Adrenal gland (tissue), 5 donors: ENCODE measurements at regions not wholly inside any gene's neighbourhood (a gene's known extent, or its start where the extent isn't known, plus 50 kb on each side); places are given as distances from the start of the nearest gene placed in this dataset.

Source experiments
- POLR2A ChIP-seq, 2 donors: fragments of 450-650 bp; IDR thresholded peaks; one replicate each; pipeline ENCODE4 v1.6.1; 2017; ENCODE audit warnings: antibody characterized with exemption in 2 of 2, mild to moderate bottlenecking in 2 of 2, moderate library complexity in 1 of 2
- TF ChIP-seq, protein P1 (sequence below), 6 experiments: fragments of 450-650 bp in 4 of 6; fragments of 200-600 bp in 2 of 6; sonication (generic) in 1 of 6; IDR thresholded peaks; 1 replicate in 5 of 6; 2 replicates in 1 of 6; pipeline versions ENCODE4 v1.5.1 to v1.8.0; 2016 to 2021; ENCODE audit warnings: antibody characterized with exemption in 6 of 6, mild to moderate bottlenecking in 2 of 6, moderate library complexity in 1 of 6
- donor health status: DM: no; HTN: no; CAD: no.

DNA sequence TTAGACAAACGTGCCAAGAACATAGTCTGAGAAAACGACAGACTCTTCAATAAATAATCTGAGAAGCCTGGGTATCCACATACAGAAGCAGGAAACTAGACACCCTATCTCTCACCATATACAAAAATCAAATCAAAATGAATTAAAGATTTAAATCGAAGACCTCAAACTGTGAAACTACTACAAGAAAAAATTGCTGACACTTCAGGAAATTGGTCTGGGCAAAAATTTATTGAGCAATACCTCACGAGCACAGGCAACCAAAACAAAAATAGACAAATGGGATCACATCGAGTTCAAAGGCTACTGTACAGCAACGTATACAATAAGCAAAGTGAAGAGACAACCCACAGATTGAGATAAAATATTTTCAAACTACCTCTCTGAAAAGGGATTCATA, 292.8 kb upstream of the RGS18 start:
- TF ChIP-seq, protein P1, sequence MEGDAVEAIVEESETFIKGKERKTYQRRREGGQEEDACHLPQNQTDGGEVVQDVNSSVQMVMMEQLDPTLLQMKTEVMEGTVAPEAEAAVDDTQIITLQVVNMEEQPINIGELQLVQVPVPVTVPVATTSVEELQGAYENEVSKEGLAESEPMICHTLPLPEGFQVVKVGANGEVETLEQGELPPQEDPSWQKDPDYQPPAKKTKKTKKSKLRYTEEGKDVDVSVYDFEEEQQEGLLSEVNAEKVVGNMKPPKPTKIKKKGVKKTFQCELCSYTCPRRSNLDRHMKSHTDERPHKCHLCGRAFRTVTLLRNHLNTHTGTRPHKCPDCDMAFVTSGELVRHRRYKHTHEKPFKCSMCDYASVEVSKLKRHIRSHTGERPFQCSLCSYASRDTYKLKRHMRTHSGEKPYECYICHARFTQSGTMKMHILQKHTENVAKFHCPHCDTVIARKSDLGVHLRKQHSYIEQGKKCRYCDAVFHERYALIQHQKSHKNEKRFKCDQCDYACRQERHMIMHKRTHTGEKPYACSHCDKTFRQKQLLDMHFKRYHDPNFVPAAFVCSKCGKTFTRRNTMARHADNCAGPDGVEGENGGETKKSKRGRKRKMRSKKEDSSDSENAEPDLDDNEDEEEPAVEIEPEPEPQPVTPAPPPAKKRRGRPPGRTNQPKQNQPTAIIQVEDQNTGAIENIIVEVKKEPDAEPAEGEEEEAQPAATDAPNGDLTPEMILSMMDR (IDR thresholded peaks at IDR 0.05), result no peak
- TF ChIP-seq POLR2A (IDR thresholded peaks at IDR 0.05), result no peak
